ENCODE measurements at regions not wholly inside any gene's neighbourhood (a gene's known extent, or its start where the extent isn't known, plus 50 kb on each side); places are given as distances from the start of the nearest gene placed in this dataset.

DNA sequence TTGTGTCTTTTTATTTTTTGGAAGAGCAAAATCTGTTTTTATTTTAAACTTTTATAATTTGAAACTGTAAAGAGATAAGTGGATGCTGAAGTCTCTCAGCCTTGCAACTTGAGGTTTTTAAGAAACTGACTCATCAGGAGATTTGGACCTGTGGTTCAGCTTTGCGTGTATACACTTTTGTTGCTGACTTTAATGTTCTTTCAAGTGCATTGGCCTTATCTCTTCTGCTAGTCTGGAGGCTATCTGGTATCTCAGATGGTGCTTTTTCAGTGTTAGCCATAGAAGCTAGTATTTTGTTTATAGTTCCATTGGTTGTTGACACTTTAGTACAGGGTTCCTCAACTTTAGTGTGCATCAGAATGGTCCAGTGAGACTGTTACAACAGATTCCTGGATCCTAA lies 504.0 kb upstream of the SPTLC3 start:
- TF ChIP-seq, protein P1, sequence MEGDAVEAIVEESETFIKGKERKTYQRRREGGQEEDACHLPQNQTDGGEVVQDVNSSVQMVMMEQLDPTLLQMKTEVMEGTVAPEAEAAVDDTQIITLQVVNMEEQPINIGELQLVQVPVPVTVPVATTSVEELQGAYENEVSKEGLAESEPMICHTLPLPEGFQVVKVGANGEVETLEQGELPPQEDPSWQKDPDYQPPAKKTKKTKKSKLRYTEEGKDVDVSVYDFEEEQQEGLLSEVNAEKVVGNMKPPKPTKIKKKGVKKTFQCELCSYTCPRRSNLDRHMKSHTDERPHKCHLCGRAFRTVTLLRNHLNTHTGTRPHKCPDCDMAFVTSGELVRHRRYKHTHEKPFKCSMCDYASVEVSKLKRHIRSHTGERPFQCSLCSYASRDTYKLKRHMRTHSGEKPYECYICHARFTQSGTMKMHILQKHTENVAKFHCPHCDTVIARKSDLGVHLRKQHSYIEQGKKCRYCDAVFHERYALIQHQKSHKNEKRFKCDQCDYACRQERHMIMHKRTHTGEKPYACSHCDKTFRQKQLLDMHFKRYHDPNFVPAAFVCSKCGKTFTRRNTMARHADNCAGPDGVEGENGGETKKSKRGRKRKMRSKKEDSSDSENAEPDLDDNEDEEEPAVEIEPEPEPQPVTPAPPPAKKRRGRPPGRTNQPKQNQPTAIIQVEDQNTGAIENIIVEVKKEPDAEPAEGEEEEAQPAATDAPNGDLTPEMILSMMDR (IDR thresholded peaks at IDR 0.05), result no peak
- TF ChIP-seq POLR2AphosphoS5 (IDR thresholded peaks at IDR 0.05) (no peak), POLR2A (IDR thresholded peaks at IDR 0.05) (no peak)
